Activated B cell treated with CpG ODN at 0.5 μM for 24 hours (primary cell): ENCODE measurements at regions not wholly inside any gene's neighbourhood (a gene's known extent, or its start where the extent isn't known, plus 50 kb on each side); places are given as distances from the start of the nearest gene placed in this dataset.

Experiments
- ATAC-seq: fragments of 200-7000 bp; cut with Tn5 transposase; one replicate; pipeline ENCODE4 v1.10.0; 2021; ENCODE audit warnings: low read depth, mild to moderate bottlenecking, moderate library complexity
- CTCF ChIA-PET: fragments of 350-600 bp; sonication (Branson Sonifier 250); formaldehyde crosslinking; loops from one replicate; lab custom pipeline; 2021; ENCODE audit warnings: antibody characterized with exemption; lab: Charles Lee
- POLR2A ChIA-PET: fragments of 350-600 bp; sonication (Branson Sonifier 250); formaldehyde crosslinking; loops from one replicate; lab custom pipeline; 2021; ENCODE audit warnings: antibody characterized with exemption; lab: Charles Lee
- DNase-seq: peaks from one replicate; pipeline ENCODE4 v3.0.0; 2022
- H3K27ac Mint-ChIP-seq: one replicate; pipeline ENCODE4 v1.8.0; 2020; ENCODE audit warnings: mixed read lengths
- H3K27me3 Mint-ChIP-seq: one replicate; pipeline ENCODE4 v1.8.0; 2021; ENCODE audit warnings: mixed read lengths
- H3K36me3 Mint-ChIP-seq: one replicate; pipeline ENCODE4 v1.8.0; 2021; ENCODE audit warnings: low read depth, mixed read lengths
- H3K4me1 Mint-ChIP-seq: one replicate; pipeline ENCODE4 v1.8.0; 2021; ENCODE audit warnings: mixed read lengths
- H3K4me3 Mint-ChIP-seq: one replicate; pipeline ENCODE4 v1.8.0; 2020; ENCODE audit warnings: mild to moderate bottlenecking, mixed read lengths
- H3K9me3 Mint-ChIP-seq: one replicate; pipeline ENCODE4 v1.8.0; 2020; ENCODE audit warnings: mixed read lengths
- intact Hi-C: fragments of 100-400 bp; cut with micrococcal nuclease; formaldehyde crosslinking; loops from one replicate; pipeline ENCODE4 v1.15.1; 2024
- TF ChIP-seq, protein P1 (sequence below): fragments of 200-600 bp; IDR thresholded peaks from one replicate; pipeline ENCODE4 v1.8.0; 2022; ENCODE audit warnings: antibody characterized with exemption, mild to moderate bottlenecking

DNA sequence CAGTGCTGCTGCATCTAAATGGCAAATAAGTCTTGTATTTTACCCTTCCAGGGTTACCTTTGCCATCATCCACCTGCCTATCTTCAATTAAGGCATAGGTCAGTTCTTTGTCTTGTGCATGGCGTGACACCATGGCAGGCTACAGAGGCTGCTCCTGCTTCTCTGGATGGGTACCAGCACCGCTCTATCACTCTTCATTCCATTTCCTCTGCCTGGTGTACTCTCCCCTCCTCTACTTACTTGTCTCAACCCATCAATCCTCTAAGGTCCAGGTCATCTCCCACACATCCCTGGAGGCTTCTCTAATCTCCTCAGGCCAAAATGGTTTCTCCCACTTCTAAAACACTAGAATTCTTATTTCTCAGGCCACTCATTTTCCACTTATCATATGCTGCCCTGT, 257.5 kb downstream of the BARHL2 start:
- DNase-seq, result no peak
- no peak overlapping the region for H3K4me3 Mint-ChIP-seq
- H3K27ac Mint-ChIP-seq, result no peak overlapping the region
- no peaks in the 10 kb centered on the region for H3K9me3 Mint-ChIP-seq
- TF ChIP-seq, protein P1, sequence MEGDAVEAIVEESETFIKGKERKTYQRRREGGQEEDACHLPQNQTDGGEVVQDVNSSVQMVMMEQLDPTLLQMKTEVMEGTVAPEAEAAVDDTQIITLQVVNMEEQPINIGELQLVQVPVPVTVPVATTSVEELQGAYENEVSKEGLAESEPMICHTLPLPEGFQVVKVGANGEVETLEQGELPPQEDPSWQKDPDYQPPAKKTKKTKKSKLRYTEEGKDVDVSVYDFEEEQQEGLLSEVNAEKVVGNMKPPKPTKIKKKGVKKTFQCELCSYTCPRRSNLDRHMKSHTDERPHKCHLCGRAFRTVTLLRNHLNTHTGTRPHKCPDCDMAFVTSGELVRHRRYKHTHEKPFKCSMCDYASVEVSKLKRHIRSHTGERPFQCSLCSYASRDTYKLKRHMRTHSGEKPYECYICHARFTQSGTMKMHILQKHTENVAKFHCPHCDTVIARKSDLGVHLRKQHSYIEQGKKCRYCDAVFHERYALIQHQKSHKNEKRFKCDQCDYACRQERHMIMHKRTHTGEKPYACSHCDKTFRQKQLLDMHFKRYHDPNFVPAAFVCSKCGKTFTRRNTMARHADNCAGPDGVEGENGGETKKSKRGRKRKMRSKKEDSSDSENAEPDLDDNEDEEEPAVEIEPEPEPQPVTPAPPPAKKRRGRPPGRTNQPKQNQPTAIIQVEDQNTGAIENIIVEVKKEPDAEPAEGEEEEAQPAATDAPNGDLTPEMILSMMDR, result no peak
- no peaks in the 10 kb centered on the region for H3K36me3 Mint-ChIP-seq
- ATAC-seq, result no peak
- POLR2A ChIA-PET, result no interaction called here
- CTCF ChIA-PET, result no interaction called here
- intact Hi-C loops, result no loop called here
- H3K4me1 Mint-ChIP-seq, result no peaks in the 10 kb centered on the region
- H3K27me3 Mint-ChIP-seq, result peaks cover 2% of the 10 kb centered on the region

GRCh38 chr1:90457985-90458384, 259.1 kb downstream of the BARHL2 start:
- CTCF ChIA-PET, result no interaction called here
- H3K9me3 Mint-ChIP-seq, result no peaks in the 10 kb centered on the region
- no peak overlapping the region for H3K4me3 Mint-ChIP-seq
- no peak overlapping the region for H3K27ac Mint-ChIP-seq
- POLR2A ChIA-PET, result no interaction called here
- no peaks in the 10 kb centered on the region for H3K4me1 Mint-ChIP-seq
- H3K27me3 Mint-ChIP-seq, result peaks cover 2% of the 10 kb centered on the region
- no peaks in the 10 kb centered on the region for H3K36me3 Mint-ChIP-seq
- TF ChIP-seq, protein P1, result no peak
- ATAC-seq (no peak), DNase-seq (no peak)
- intact Hi-C loops, result no loop called here

DNA sequence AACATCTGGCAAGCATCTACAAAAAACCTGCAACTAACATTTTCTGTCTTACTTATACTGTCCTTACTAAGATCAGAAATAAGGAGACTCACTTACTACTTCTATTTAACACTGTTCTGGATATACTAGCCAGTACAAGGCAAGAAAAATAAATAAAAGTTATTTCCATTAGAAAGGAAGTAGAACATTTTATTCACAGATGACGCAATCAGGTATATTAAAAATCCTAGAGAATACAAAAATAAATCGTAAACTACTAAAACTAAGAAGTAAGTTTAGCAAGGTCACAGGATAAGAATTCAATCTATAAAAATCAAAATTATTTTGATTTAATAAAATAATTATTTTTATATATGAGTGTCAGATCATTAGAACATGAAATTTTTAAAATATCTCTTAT, 264.6 kb downstream of the BARHL2 start:
- Mint-ChIP-seq H3K9me3 (peaks cover 2% of the 10 kb centered on the region), H3K27me3 (no peaks in the 10 kb centered on the region), H3K4me1 (no peaks in the 10 kb centered on the region), H3K4me3 (no peak overlapping the region), H3K36me3 (no peaks in the 10 kb centered on the region), H3K27ac (no peak overlapping the region)
- CTCF ChIA-PET, result no interaction called here
- TF ChIP-seq, protein P1, result no peak
- intact Hi-C loops, result no loop called here
- POLR2A ChIA-PET, result no interaction called here
- DNase-seq (no peak), ATAC-seq (no peak)

DNA sequence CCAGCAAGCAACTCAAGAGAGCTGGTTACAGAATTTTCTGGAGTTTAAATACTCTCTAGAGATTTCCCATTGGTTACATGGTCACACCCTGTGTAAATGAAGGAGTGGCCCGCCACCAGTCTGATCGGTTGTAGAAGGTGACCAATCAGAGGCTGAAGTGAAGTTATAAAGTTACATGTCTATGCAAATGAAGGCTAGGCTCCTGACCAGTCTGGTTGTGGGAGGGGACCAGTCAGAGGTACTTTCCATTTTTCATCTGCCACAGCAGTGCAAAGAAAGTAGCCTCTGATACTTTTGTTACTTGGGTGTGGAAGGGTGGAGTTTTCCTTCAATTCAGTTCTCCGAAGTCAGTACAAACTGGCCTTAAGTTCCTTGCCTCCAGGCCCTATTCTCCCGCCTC, 273.7 kb downstream of the BARHL2 start:
- H3K9me3 Mint-ChIP-seq, result no peaks in the 10 kb centered on the region
- H3K27ac Mint-ChIP-seq, result no peak overlapping the region
- ChIA-PET POLR2A (no interaction called here), CTCF (no interaction called here)
- H3K36me3 Mint-ChIP-seq, result no peaks in the 10 kb centered on the region
- no peaks in the 10 kb centered on the region for H3K27me3 Mint-ChIP-seq
- no peaks in the 10 kb centered on the region for H3K4me1 Mint-ChIP-seq
- ATAC-seq (no peak), DNase-seq (no peak)
- TF ChIP-seq, protein P1, result no peak
- H3K4me3 Mint-ChIP-seq, result no peak overlapping the region
- intact Hi-C loops, result no loop called here

GRCh38 chr1:90435351-90435750, 281.8 kb downstream of the BARHL2 start:
- H3K36me3 Mint-ChIP-seq, result no peaks in the 10 kb centered on the region
- no peaks in the 10 kb centered on the region for H3K27me3 Mint-ChIP-seq
- TF ChIP-seq, protein P1, result no peak
- DNase-seq, result no peak
- ChIA-PET CTCF (no interaction called here), POLR2A (no interaction called here)
- no peak overlapping the region for H3K4me3 Mint-ChIP-seq
- no peak overlapping the region for H3K27ac Mint-ChIP-seq
- H3K4me1 Mint-ChIP-seq, result no peaks in the 10 kb centered on the region
- intact Hi-C loops, result no loop called here
- ATAC-seq, result no peak
- H3K9me3 Mint-ChIP-seq, result no peaks in the 10 kb centered on the region
